ENCODE measurements at regions not wholly inside any gene's neighbourhood (a gene's known extent, or its start where the extent isn't known, plus 50 kb on each side); places are given as distances from the start of the nearest gene placed in this dataset.

DNA sequence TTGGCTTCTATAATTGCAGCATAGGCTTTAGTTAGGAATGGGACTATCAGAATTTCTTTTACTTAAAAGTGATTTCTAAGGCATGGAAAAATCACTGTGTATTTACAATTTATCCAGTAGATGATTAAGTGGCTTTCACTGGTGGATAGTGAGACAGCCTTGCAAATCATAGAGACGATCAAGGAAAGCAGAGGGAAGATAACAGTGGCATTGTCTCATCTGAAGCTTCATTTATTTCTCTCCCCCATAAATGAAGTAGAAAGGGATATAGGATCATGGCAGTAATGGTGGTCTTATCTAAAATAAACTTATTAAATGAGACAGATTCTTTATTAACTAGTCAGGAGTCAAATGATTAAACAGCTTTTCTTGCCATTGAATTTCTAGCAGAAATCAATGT lies 224.2 kb upstream of the ANO5 start:
- DNase-seq (ENCODE audit: low read depth) = no peak
- H3K4me3 ChIP-seq (ENCODE audit: low read depth, low read length) = no peak overlapping the region
- TF ChIP-seq, protein P1, sequence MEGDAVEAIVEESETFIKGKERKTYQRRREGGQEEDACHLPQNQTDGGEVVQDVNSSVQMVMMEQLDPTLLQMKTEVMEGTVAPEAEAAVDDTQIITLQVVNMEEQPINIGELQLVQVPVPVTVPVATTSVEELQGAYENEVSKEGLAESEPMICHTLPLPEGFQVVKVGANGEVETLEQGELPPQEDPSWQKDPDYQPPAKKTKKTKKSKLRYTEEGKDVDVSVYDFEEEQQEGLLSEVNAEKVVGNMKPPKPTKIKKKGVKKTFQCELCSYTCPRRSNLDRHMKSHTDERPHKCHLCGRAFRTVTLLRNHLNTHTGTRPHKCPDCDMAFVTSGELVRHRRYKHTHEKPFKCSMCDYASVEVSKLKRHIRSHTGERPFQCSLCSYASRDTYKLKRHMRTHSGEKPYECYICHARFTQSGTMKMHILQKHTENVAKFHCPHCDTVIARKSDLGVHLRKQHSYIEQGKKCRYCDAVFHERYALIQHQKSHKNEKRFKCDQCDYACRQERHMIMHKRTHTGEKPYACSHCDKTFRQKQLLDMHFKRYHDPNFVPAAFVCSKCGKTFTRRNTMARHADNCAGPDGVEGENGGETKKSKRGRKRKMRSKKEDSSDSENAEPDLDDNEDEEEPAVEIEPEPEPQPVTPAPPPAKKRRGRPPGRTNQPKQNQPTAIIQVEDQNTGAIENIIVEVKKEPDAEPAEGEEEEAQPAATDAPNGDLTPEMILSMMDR (IDR thresholded peaks at IDR 0.05; ENCODE audit: control insufficient read depth, extremely low read depth, insufficient read depth) = no peak

DNA sequence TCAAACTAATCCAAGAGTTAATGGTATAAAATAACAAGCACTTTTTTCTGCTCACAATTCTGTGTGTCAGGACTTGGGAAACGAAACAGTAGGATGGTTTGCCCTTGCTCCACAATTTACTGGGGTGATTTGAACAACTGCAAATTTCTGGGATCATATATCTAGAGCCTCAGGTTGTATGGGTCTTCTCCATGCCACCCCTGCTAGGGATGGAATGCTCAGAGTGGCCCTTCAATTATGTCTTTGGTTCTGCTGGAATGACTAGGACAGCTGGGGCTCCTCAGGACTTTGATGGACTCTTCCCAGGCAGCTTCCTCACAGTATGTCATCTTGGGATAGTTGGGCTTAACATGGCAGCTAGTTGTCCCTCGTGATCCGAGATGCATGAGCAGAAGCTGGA lies 223.0 kb upstream of the ANO5 start:
- no peak for DNase-seq (ENCODE audit: low read depth)
- H3K4me3 ChIP-seq (ENCODE audit: low read depth, low read length) = no peak overlapping the region
- TF ChIP-seq, protein P1 (IDR thresholded peaks at IDR 0.05; ENCODE audit: control insufficient read depth, extremely low read depth, insufficient read depth) = no peak

DNA sequence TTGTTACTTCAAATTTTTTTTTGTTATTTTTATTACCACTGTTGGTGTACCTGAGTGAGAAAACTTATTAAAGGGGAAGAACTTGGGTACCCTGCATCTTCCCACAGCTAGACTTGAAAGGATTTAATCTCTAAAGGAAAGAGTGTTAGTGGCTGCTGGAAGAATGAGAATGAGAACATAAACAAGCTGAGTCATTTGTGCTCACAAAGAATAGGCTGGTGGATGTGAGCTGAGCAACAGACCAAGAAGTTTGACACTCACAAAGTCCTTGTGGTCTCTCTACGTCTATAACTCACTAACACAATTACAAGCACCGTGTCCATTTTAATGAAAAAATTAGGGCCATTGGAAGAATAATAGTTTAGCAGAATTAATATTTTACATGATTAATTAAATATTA lies 217.6 kb upstream of the ANO5 start:
- DNase-seq (ENCODE audit: low read depth) = no peak
- no peak overlapping the region for H3K4me3 ChIP-seq (ENCODE audit: low read depth, low read length)
- TF ChIP-seq, protein P1 (IDR thresholded peaks at IDR 0.05; ENCODE audit: control insufficient read depth, extremely low read depth, insufficient read depth) = no peak

DNA sequence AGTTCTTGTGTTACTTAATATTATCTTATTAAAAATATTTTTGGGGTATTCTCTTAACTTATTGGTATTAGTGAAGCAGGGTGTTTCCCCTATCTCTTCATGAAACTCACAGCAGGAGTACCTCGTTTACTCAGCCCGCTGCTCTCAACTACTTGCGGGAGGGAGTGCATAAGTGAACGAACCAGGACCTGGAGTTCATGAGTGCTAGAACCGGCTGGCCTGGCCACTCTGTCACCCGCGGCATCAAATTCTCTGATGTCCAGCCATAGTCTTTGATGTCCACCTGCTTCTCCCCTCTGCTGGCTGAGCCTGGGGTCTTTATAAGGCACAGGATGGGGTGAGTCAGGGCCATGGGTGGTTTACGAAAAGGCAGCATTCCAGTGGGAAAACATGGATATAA lies 216.7 kb upstream of the ANO5 start:
- no peak for DNase-seq (ENCODE audit: low read depth)
- TF ChIP-seq, protein P1 (IDR thresholded peaks at IDR 0.05; ENCODE audit: control insufficient read depth, extremely low read depth, insufficient read depth) = no peak
- no peak overlapping the region for H3K4me3 ChIP-seq (ENCODE audit: low read depth, low read length)

DNA sequence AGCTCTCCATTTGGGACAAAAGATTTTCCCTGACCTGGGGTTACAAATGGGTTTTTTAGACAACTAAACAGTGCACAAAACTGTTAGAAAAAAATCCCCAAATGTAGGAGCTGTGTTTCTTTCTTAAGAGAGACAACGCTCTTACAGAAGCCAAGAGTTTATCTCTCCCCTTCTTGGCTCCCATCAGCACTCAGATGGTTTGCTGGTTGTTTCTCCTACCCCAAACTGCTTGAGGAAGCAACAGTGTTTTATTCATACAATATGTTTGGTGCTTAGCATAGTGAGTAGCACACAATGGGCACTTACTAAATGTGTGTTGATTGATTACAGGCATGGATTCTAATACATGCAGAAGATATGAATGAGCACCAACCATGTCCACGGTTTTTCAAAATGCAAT lies 209.5 kb upstream of the ANO5 start:
- no peak overlapping the region for H3K4me3 ChIP-seq (ENCODE audit: low read depth, low read length)
- TF ChIP-seq, protein P1 (IDR thresholded peaks at IDR 0.05; ENCODE audit: control insufficient read depth, extremely low read depth, insufficient read depth) = no peak
- DNase-seq (ENCODE audit: low read depth) = no peak

DNA sequence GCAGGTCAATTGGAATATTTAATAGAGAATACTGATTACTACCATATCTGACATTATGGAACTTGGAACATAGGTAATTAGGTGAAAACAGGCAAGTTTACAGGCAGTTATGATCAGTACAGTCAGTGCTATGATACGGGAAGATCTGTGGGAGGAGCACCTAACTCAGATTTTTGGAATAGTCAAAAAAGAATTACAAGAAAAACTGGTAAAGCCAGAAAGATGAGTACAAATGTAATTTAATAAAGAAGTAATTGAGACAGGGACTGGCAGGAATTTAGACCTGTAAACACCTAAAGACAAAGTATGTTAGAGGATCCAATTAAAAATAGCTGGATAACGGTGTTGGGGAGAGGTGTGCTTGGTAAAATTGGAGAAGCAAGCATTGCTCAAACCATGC lies 206.5 kb upstream of the ANO5 start:
- no peak overlapping the region for H3K4me3 ChIP-seq (ENCODE audit: low read depth, low read length)
- DNase-seq (ENCODE audit: low read depth) = no peak
- TF ChIP-seq, protein P1 (IDR thresholded peaks at IDR 0.05; ENCODE audit: control insufficient read depth, extremely low read depth, insufficient read depth) = no peak

DNA sequence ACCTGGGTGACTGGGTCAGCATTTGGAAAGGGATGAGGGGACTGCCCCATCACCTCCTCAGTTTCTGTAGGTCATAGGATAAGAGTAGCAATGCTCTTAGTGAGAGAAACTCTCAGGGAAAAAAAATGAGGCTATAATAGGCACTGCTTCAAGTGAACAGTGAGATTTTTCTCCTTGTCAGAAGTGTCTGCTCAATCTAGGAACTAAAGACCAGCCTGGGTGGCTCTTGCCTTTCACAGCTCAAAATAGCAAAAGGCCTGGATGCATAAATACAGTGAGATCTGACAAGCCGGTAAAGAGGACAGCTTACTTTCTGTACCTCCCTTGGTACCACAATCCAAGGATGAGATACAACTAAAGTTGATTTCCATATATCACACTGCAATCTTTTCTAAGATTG lies 205.6 kb upstream of the ANO5 start:
- TF ChIP-seq, protein P1 (IDR thresholded peaks at IDR 0.05; ENCODE audit: control insufficient read depth, extremely low read depth, insufficient read depth) = no peak
- DNase-seq (ENCODE audit: low read depth) = no peak
- no peak overlapping the region for H3K4me3 ChIP-seq (ENCODE audit: low read depth, low read length)

All from LNCaP clone FGC (cell line).